ENCODE measurements at regions not wholly inside any gene's neighbourhood (a gene's known extent, or its start where the extent isn't known, plus 50 kb on each side); places are given as distances from the start of the nearest gene placed in this dataset.

DNA sequence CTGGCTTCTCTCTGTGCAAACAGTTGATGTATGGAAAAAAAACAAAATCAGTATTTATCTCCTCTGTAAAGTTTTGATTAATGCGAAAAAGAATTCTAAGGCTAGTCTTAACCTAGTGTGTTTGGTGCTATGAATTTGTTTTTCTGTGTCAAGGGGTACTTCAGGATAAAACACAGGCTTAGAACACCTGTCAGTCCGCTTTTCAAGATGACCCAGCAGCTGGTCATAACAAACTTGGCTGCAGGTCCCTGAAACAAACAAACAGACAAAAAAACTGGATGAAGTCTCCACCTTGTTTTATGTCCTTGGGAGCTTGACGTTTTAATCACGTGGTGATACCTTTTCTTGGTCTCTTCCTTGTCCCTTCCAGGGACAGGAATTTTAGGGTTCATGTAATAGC is 689.3 kb downstream of the UQCRFS1 start:
- H4K5ac ChIP-seq (ENCODE audit: insufficient read length, low read depth, low read length) = no peak overlapping the region

More for the DNA sequence above, 689.3 kb downstream of the UQCRFS1 start:
- Mint-ChIP-seq H3K27ac (no peak overlapping the region), H3K4me1 (peaks cover 16 to 29% of the 10 kb centered on the region in 2 experiments), H3K27me3 (ENCODE audit: low read depth) (peaks cover 4% of the 10 kb centered on the region), H3K36me3 (ENCODE audit: insufficient read depth in 1 of 3, low read depth in 3 of 3) (peaks cover 2 to 9% (median 4%) of the 10 kb centered on the region in 3 experiments; a peak in 6 of 7 replicates), H3K4me3 (no peak overlapping the region), H3K9me3 (peaks cover 9 to 14% of the 10 kb centered on the region in 2 experiments)
- Histone ChIP-seq H3K56ac (ENCODE audit: insufficient read length, low read depth, low read length) (no peak overlapping the region), H3K4me2 (ENCODE audit: insufficient read depth, insufficient read length, low read length) (no peak overlapping the region), H4K91ac (ENCODE audit: insufficient read length, low read depth, low read length) (no peak overlapping the region), H4K20me1 (ENCODE audit: control insufficient read depth, insufficient read depth, insufficient read length) (no peaks in the 10 kb centered on the region), H3K27ac (ENCODE audit: insufficient read length, low read depth, low read length) (no peak overlapping the region), H3K14ac (ENCODE audit: insufficient read depth, low read length) (no peak overlapping the region), H3T11ph (ENCODE audit: low read length) (no peak overlapping the region), H3K23ac (ENCODE audit: insufficient read length, low read depth, low read length) (no peak overlapping the region), H3K4ac (ENCODE audit: low read depth, low read length) (no peak overlapping the region), H2BK15ac (ENCODE audit: low read depth, low read length) (no peak overlapping the region), H3K79me2 (ENCODE audit: insufficient read depth, low read length) (no peaks in the 10 kb centered on the region), H2BK5ac (ENCODE audit: insufficient read length, low read length) (no peak overlapping the region), H3K79me1 (ENCODE audit: insufficient read depth, low read depth, low read length, poor library complexity, severe bottlenecking) (no peaks in the 10 kb centered on the region), H2BK120ac (ENCODE audit: low read depth, low read length, poor library complexity, severe bottlenecking) (no peak overlapping the region), H3K9ac (ENCODE audit: extremely low read depth, insufficient read length, low read length) (no peak overlapping the region), H3K9me3 (ENCODE audit: control insufficient read depth, low read depth, low read length) (no peaks in the 10 kb centered on the region), H3K4me1 (ENCODE audit: insufficient read depth, low read length) (peaks cover 3% of the 10 kb centered on the region; the same call in 1 of the 2 replicates), H2AFZ (ENCODE audit: low read length) (no peak overlapping the region), H3K18ac (ENCODE audit: insufficient read length, low read depth, low read length) (no peak overlapping the region), H2BK20ac (ENCODE audit: low read depth, low read length, poor library complexity, severe bottlenecking) (no peak overlapping the region), H4K8ac (replicated peaks; ENCODE audit: insufficient read length, low read depth, low read length) (no peak overlapping the region), H3K23me2 (ENCODE audit: insufficient read length, low read depth, low read length, poor library complexity, severe bottlenecking) (no peaks in the 10 kb centered on the region), H3K27me3 (ENCODE audit: insufficient read depth, low read length) (no peaks in the 10 kb centered on the region), H2AK5ac (ENCODE audit: insufficient read length, low read length) (no peak overlapping the region), H2BK12ac (ENCODE audit: insufficient read length, low read depth, low read length) (no peak overlapping the region)
- WGBS (ENCODE audit: extremely low coverage, insufficient read length, low lambda C conversion rate) = no CpG with 5 or more reads among the region's 4 CpGs
- TF ChIP-seq, protein P1, sequence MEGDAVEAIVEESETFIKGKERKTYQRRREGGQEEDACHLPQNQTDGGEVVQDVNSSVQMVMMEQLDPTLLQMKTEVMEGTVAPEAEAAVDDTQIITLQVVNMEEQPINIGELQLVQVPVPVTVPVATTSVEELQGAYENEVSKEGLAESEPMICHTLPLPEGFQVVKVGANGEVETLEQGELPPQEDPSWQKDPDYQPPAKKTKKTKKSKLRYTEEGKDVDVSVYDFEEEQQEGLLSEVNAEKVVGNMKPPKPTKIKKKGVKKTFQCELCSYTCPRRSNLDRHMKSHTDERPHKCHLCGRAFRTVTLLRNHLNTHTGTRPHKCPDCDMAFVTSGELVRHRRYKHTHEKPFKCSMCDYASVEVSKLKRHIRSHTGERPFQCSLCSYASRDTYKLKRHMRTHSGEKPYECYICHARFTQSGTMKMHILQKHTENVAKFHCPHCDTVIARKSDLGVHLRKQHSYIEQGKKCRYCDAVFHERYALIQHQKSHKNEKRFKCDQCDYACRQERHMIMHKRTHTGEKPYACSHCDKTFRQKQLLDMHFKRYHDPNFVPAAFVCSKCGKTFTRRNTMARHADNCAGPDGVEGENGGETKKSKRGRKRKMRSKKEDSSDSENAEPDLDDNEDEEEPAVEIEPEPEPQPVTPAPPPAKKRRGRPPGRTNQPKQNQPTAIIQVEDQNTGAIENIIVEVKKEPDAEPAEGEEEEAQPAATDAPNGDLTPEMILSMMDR (conservative IDR thresholded peaks at IDR 0.05) = no peak
- DNase-seq = no peak
